ENCODE measurements at regions not wholly inside any gene's neighbourhood (a gene's known extent, or its start where the extent isn't known, plus 50 kb on each side); places are given as distances from the start of the nearest gene placed in this dataset.

DNA sequence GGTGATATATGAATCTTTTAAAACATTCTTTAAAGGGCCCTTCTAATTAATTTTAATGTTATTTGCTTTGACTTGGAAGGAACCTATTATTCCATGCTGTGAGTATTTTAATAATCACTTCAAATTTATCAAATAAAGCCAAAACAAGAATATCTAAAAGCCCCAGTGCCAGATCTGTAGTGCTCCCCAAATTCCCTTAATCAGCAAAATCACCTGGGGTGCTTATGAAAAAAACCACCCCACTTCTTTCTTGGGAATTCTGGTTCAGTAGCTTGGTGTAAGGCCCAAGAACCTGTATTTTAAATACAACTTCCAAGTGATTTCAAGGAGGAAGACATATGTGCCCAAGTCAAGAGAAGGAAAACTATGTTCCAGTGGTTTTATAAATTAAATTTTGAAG is 202.4 kb upstream of the OSR1 start:
- CTCF ChIA-PET (ENCODE audit: low intra/inter-chr PET ratio, low total read pairs) = no interaction called here
- Histone ChIP-seq H3K4me1 (ENCODE audit: insufficient read depth, low read length) (peaks cover 16% of the 10 kb centered on the region), H2AFZ (ENCODE audit: low read length) (no peak overlapping the region), H4K20me1 (ENCODE audit: insufficient read depth, low read length) (no peaks in the 10 kb centered on the region), H3K36me3 (replicated peaks in 1 of 2; ENCODE audit: control insufficient read depth in 1 of 2, insufficient read depth in 2 of 2, low read length in 2 of 2) (no peaks in the 10 kb centered on the region), H3K9ac (ENCODE audit: insufficient read depth, low read depth, low read length) (no peak overlapping the region), H3K27ac (ENCODE audit: extremely low read length, insufficient read depth, low read length) (no peak overlapping the region), H3K4me2 (ENCODE audit: low read depth, low read length) (no peak overlapping the region), H3K9me3 (ENCODE audit: low read length) (no peaks in the 10 kb centered on the region), H3K27me3 (ENCODE audit: control insufficient read depth in 1 of 2, insufficient read depth in 2 of 2, low read length in 2 of 2) (peaks cover 6 to 18% of the 10 kb centered on the region in 2 experiments; a peak in 2 of 5 replicates), H3K79me2 (ENCODE audit: insufficient read depth, low read length) (no peaks in the 10 kb centered on the region), H3K4me3 (replicated peaks in 1 of 3; ENCODE audit: insufficient read depth in 1 of 3, low read depth in 2 of 3, low read length in 3 of 3) (no peak overlapping the region)
- ATAC-seq = no peak
- in situ Hi-C loops (cut with HindIII; ENCODE audit: extremely low pct_ligation_motif_present, low pct_unique_long_range_greater_than_20kb) (no loop called here), intact Hi-C loops (cut with micrococcal nuclease; ENCODE audit: unreplicated experiment) (no loop called here)
- no peak for FAIRE-seq
- no peak for DNase-seq (ENCODE audit: low spot score)
- POLR2A ChIA-PET = no interaction called here
- BruUV-seq (replicated peaks) = no TSS peak
- TF ChIP-seq, protein P1, sequence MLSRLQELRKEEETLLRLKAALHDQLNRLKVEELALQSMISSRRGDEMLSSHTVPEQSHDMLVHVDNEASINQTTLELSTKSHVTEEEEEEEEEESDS (CRISPR knock-in tag; IDR thresholded peaks at IDR 0.05; ENCODE audit: borderline replicate concordance) = no peak
- TF ChIP-seq RBAK (CRISPR knock-in tag; IDR thresholded peaks at IDR 0.05) (no peak), MAFF (IDR thresholded peaks at IDR 0.05; ENCODE audit: low read depth, low read length) (peak; percentile 96), MAFK (conservative IDR thresholded peaks at IDR 0.05 in 1 of 2, IDR thresholded peaks at IDR 0.05 in 1 of 2; ENCODE audit: low read length in 2 of 2) (peak; percentile 96 to 97), IKZF4 (CRISPR knock-in tag; IDR thresholded peaks at IDR 0.05; ENCODE audit: borderline replicate concordance, low read depth, not compliant biosample characterization) (no peak), RCOR2 (CRISPR knock-in tag; IDR thresholded peaks at IDR 0.05) (no peak)
- TF ChIP-seq, protein P2, sequence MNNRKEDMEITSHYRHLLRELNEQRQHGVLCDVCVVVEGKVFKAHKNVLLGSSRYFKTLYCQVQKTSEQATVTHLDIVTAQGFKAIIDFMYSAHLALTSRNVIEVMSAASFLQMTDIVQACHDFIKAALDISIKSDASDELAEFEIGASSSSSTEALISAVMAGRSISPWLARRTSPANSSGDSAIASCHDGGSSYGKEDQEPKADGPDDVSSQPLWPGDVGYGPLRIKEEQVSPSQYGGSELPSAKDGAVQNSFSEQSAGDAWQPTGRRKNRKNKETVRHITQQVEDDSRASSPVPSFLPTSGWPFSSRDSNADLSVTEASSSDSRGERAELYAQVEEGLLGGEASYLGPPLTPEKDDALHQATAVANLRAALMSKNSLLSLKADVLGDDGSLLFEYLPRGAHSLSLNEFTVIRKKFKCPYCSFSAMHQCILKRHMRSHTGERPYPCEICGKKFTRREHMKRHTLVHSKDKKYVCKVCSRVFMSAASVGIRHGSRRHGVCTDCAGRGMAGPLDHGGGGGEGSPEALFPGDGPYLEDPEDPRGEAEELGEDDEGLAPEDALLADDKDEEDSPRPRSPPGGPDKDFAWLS (CRISPR knock-in tag; IDR thresholded peaks at IDR 0.05; ENCODE audit: borderline replicate concordance) = no peak

All from HepG2 (cell line).